Mammary epithelial cell (primary cell): ENCODE measurements at regions not wholly inside any gene's neighbourhood (a gene's known extent, or its start where the extent isn't known, plus 50 kb on each side); places are given as distances from the start of the nearest gene placed in this dataset.

Experiments
- EZH2 ChIP-seq: IDR thresholded peaks from 2 replicates; pipeline ENCODE4 v1.6.1; 2012; ENCODE audit warnings: low read length, inconsistent platforms, borderline replicate concordance
- TF ChIP-seq, protein P1 (sequence below), 2 donors: IDR thresholded peaks in 1 of 2; conservative IDR thresholded peaks in 1 of 2; 2 replicates each; pipeline ENCODE4 v1.5.1; 2011 to 2012; ENCODE audit warnings: inconsistent platforms in 2 of 2, low read length in 2 of 2, mild to moderate bottlenecking in 2 of 2, control low read depth in 1 of 2, low read depth in 1 of 2; ENCODE audit not compliant: insufficient read depth in 1 of 2; ENCODE audit errors: extremely low read depth in 1 of 2

GRCh38 chr16:26649381-26650045 is 417.2 kb upstream of the C16orf82 start:
- TF ChIP-seq, protein P1, sequence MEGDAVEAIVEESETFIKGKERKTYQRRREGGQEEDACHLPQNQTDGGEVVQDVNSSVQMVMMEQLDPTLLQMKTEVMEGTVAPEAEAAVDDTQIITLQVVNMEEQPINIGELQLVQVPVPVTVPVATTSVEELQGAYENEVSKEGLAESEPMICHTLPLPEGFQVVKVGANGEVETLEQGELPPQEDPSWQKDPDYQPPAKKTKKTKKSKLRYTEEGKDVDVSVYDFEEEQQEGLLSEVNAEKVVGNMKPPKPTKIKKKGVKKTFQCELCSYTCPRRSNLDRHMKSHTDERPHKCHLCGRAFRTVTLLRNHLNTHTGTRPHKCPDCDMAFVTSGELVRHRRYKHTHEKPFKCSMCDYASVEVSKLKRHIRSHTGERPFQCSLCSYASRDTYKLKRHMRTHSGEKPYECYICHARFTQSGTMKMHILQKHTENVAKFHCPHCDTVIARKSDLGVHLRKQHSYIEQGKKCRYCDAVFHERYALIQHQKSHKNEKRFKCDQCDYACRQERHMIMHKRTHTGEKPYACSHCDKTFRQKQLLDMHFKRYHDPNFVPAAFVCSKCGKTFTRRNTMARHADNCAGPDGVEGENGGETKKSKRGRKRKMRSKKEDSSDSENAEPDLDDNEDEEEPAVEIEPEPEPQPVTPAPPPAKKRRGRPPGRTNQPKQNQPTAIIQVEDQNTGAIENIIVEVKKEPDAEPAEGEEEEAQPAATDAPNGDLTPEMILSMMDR (conservative IDR thresholded peaks at IDR 0.05 in 1 of 2, IDR thresholded peaks at IDR 0.05 in 1 of 2; ENCODE audit: extremely low read depth in 1 of 2, insufficient read depth in 1 of 2, low read depth in 1 of 2, low read length in 2 of 2) = no peak
- no peak for TF ChIP-seq EZH2
